ENCODE measurements at regions not wholly inside any gene's neighbourhood (a gene's known extent, or its start where the extent isn't known, plus 50 kb on each side); places are given as distances from the start of the nearest gene placed in this dataset.

DNA sequence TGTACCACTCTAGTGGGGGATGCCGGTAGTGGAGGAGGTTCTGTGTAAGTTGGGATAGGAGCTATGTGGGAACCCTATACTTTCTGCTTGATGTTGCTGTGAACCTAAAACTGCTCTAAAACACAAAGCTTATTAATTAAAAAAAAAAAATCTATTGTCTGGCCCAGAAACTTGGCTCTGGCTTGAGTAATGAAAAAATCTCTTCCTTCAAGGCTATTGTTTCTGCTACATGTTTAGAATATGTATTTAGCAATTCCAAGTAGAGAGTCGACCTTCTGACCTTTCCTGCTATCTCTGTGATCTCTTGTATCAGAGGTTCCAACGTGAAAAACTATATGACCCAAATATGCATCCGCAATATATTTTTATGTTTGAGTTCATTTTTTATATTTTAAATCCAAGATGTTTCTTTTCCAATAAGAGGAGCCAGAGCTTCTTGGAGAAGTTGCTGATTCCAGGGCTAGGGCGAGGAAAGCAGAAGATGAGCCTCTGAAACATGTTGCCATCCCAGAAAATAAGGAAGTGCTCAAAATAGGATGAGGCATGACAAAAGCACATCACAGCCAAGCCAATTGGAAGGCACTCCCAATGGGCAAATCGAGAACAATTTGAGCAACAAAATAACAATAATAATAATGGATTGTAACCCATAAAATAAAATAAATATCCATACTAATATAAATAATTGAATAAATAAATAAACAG, 184.6 kb upstream of the TMEM260 start:
- Mint-ChIP-seq H3K27me3 (ENCODE audit: insufficient read depth) (peaks cover 3% of the 10 kb centered on the region), H3K36me3 (ENCODE audit: low read depth) (no peaks in the 10 kb centered on the region), H3K4me1 (ENCODE audit: low read depth) (no peaks in the 10 kb centered on the region), H3K9me3 (peaks cover 3% of the 10 kb centered on the region), H3K4me3 (no peak overlapping the region), H3K27ac (no peak overlapping the region)
- DNase-seq (ENCODE audit: low spot score), result no peak
- intact Hi-C loops (cut with micrococcal nuclease), result no loop called here

DNA sequence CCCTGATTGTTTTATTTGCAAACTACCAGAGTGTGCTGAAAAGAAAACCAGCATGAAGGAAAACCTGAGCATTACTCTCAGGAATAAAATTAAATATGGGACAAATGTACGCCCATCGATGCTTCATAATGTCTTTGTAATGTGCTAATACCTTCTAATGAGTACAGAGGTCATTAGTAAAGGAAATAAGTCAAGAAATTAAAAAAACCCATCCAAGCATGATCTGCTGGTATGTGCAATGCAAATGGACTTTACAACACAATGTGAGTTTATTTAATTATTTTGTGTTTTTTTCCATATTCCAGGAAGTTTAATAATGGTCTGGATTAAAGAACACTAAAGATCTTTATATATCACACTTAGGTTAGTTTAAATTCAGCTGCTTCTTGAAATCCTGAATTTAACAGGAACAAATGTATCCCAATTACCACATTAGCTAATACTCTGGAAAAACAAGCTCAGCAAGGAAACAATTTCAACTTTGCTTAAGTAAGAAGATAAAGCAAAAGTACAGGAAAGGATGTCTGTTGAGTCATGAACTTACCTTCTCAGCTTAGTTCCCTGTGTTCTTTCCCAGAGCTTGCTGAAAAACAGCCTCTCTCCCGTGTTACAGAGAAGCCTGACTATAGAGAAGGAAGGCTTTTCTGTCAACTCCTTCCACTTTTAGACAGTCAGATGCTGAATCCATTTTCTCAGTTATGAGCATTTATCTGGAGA, 179.3 kb upstream of the TMEM260 start:
- DNase-seq (ENCODE audit: low spot score), result no peak
- no peak overlapping the region for H3K27ac Mint-ChIP-seq
- intact Hi-C loops (cut with micrococcal nuclease), result no loop called here
- no peak overlapping the region for H3K4me3 Mint-ChIP-seq
- no peaks in the 10 kb centered on the region for H3K4me1 Mint-ChIP-seq (ENCODE audit: low read depth)
- no peaks in the 10 kb centered on the region for H3K36me3 Mint-ChIP-seq (ENCODE audit: low read depth)
- H3K9me3 Mint-ChIP-seq, result peaks cover 5% of the 10 kb centered on the region
- H3K27me3 Mint-ChIP-seq (ENCODE audit: insufficient read depth), result peaks cover 9% of the 10 kb centered on the region

DNA sequence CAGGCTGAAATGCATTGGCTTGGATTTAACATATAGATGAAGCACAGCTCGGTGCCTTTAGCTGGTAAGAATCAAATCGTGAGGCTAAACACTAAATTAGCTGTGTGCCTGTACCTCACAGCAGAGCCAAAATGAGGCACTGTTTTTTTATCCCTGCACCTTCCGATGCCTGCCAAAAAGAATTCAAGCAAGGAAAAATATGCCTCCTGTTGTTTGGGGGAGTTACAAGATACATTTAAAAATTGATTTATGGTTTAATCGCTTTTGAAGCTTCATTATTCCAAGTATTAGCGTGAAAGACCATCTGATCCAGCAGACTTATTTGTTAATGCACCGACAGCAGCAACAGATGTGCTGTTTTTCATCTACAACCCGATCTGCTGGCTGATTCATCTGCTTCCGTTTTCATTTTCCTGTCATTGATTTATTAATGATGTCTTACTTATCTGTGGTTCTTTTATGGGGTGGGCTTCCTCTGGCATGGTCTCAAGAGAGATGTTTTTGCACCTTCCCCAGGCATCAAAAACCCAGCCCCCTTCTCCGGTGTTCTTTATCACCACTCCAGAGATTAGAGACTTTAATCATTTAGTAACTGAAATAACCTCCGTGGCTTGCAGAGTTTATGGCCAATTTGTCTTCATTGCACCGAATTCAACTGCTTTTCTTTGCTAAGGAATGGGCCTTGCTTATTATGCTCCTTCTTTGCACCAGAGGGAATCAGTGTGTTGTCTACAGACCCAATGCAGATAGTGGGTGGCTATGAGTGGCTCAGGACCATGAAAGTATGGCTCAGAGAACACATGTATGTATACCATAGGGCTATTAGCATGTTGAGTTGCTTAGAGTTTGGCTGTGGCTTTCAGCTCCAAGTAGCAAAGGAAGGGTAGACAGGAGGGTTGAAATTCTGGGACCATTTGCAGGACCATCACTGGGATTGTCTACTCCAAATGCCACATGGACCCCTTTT, 166.8 kb upstream of the TMEM260 start:
- Mint-ChIP-seq H3K27ac (no peak overlapping the region), H3K36me3 (ENCODE audit: low read depth) (no peaks in the 10 kb centered on the region), H3K9me3 (no peaks in the 10 kb centered on the region), H3K4me1 (ENCODE audit: low read depth) (peaks cover 7% of the 10 kb centered on the region), H3K27me3 (ENCODE audit: insufficient read depth) (peaks cover 14% of the 10 kb centered on the region), H3K4me3 (no peak overlapping the region)
- DNase-seq (ENCODE audit: low spot score), result no peak
- intact Hi-C loops (cut with micrococcal nuclease), result no loop called here

DNA sequence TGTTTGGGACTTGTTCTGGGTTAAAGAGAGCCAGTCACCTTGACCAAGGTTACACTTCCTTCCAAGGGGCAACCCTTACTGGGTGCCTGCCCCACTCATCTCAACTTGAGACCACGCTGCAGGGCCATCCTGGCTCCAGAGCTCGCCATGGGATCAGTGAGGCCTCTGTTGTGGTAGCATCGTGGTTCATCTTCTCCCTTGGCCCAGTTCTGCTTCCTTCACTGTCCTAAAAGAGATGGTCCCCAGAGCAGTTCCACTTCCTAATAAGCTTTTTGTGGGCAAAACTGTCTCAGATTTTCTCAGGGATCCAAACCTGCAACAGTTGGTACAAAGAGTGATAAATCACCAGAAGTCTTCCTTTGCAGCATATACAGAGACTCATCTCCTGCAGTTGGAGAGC, 165.9 kb upstream of the TMEM260 start:
- peaks cover 13% of the 10 kb centered on the region for H3K27me3 Mint-ChIP-seq (ENCODE audit: insufficient read depth)
- intact Hi-C loops (cut with micrococcal nuclease), result no loop called here
- H3K9me3 Mint-ChIP-seq, result no peaks in the 10 kb centered on the region
- no peak overlapping the region for H3K27ac Mint-ChIP-seq
- H3K4me3 Mint-ChIP-seq, result no peak overlapping the region
- no peak for DNase-seq (ENCODE audit: low spot score)
- H3K4me1 Mint-ChIP-seq (ENCODE audit: low read depth), result peaks cover 7% of the 10 kb centered on the region
- H3K36me3 Mint-ChIP-seq (ENCODE audit: low read depth), result no peaks in the 10 kb centered on the region

DNA sequence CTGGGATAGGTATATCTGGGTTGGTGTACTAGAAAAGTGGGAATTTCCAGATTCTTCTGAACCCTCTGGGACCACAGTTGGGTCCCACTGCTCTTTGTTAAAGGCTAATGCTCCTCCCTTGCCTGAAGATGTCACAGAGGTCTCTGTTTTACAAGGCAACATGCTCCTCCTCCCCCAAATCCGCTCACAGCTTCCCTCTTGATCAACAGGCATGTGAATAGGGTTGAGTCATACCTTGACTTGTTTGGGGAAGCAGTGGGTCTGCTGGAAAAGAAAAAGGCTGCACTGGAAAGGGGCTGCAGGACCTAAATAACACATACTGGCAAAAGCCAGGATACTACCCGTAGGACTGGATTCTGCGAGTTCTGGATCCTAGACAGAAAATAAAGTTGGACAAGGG, 165.4 kb upstream of the TMEM260 start:
- H3K4me3 Mint-ChIP-seq, result no peak overlapping the region
- peaks cover 7% of the 10 kb centered on the region for H3K4me1 Mint-ChIP-seq (ENCODE audit: low read depth)
- no peaks in the 10 kb centered on the region for H3K9me3 Mint-ChIP-seq
- no peak for DNase-seq (ENCODE audit: low spot score)
- no peak overlapping the region for H3K27ac Mint-ChIP-seq
- intact Hi-C loops (cut with micrococcal nuclease), result no loop called here
- peaks cover 15% of the 10 kb centered on the region for H3K27me3 Mint-ChIP-seq (ENCODE audit: insufficient read depth)
- H3K36me3 Mint-ChIP-seq (ENCODE audit: low read depth), result no peaks in the 10 kb centered on the region

DNA sequence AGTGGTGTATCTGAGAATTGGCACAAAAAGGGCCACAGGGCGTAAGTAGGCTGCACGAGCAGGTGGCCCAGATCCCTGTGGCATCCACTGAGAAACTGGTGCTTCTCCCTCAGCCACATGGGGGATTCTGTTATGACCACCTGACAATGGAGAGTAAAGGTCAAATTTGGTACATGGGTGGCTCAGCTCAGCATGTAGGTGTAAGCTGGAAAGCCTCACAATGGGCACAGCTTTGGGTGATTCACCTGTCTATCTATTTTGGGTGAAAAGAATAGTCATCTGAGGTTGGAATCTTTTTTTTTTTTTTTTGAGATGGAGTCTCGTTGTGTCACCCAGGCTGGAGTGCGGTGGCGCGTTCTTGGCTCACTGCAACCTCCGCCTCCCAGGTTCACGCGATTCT, 163.4 kb upstream of the TMEM260 start:
- H3K4me3 Mint-ChIP-seq, result no peak overlapping the region
- peaks cover 16% of the 10 kb centered on the region for H3K27me3 Mint-ChIP-seq (ENCODE audit: insufficient read depth)
- intact Hi-C loops (cut with micrococcal nuclease), result no loop called here
- H3K36me3 Mint-ChIP-seq (ENCODE audit: low read depth), result no peaks in the 10 kb centered on the region
- H3K9me3 Mint-ChIP-seq, result no peaks in the 10 kb centered on the region
- no peak for DNase-seq (ENCODE audit: low spot score)
- peaks cover 7% of the 10 kb centered on the region for H3K4me1 Mint-ChIP-seq (ENCODE audit: low read depth)
- no peak overlapping the region for H3K27ac Mint-ChIP-seq

DNA sequence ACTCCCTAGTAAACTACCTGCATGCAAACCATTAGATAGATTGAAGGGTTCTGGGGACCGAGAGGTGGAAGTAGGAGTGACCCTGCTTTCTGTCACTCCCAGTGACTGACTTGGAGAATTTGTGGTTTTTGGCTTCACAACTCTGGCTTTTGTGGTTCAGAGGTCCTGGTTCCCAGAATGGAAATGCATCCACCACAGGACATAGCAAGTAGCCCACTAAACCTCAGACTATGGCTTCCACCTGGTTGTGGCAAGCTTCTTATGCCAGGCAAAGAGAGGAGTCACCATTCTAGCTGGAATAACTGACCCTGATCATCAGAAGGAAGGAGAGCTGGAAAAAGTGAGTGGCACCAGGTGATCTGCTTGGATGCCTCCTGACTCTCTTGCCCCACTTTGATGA, 162.4 kb upstream of the TMEM260 start:
- Mint-ChIP-seq H3K4me3 (no peak overlapping the region), H3K4me1 (ENCODE audit: low read depth) (peaks cover 7% of the 10 kb centered on the region), H3K9me3 (no peaks in the 10 kb centered on the region), H3K27ac (no peak overlapping the region), H3K27me3 (ENCODE audit: insufficient read depth) (peaks cover 13% of the 10 kb centered on the region), H3K36me3 (ENCODE audit: low read depth) (no peaks in the 10 kb centered on the region)
- DNase-seq (ENCODE audit: low spot score), result no peak
- intact Hi-C loops (cut with micrococcal nuclease), result no loop called here

DNA sequence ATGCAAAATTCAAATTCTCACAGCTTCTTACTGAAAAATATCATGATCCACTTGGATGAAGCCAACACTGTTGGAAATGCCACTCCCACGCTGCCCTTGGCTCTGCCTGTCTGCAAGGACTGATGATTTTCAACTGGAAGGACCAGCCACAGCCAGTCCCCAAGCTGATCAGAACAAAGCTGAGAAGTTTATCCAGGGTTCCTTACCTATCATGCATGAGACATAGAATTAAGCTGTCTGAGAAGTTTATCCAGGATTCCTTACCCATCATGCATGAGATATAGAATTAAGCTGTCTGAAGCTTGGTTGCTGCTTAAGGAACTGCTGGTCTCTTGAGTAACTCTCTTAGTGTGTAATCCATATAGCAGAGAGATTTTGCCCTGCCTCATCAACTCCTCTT, 159.8 kb upstream of the TMEM260 start:
- H3K27me3 Mint-ChIP-seq (ENCODE audit: insufficient read depth), result peaks cover 12% of the 10 kb centered on the region
- H3K4me3 Mint-ChIP-seq, result no peak overlapping the region
- H3K36me3 Mint-ChIP-seq (ENCODE audit: low read depth), result no peaks in the 10 kb centered on the region
- H3K9me3 Mint-ChIP-seq, result no peaks in the 10 kb centered on the region
- no peak for DNase-seq (ENCODE audit: low spot score)
- H3K4me1 Mint-ChIP-seq (ENCODE audit: low read depth), result no peaks in the 10 kb centered on the region
- intact Hi-C loops (cut with micrococcal nuclease), result no loop called here
- no peak overlapping the region for H3K27ac Mint-ChIP-seq

DNA sequence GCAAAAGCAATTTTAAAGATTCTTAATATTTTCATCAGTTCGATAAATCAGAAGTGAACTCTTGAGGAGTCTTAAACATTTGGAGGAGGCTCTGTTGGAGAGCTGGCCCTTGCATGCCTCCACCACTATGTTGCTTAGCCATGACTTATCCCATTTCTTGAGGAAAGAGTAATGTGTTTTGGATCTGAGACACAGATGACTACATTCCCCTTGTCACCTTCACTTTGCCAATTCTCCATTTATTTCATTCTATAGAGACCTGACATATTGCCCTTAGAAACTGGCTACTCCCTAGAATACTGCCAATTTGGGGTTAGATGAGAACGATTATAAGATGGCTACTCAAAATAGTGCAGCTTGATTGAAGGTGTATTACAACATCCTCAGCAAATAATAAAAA, 157.4 kb upstream of the TMEM260 start:
- H3K4me1 Mint-ChIP-seq (ENCODE audit: low read depth), result no peaks in the 10 kb centered on the region
- no peak overlapping the region for H3K27ac Mint-ChIP-seq
- DNase-seq (ENCODE audit: low spot score), result no peak
- H3K36me3 Mint-ChIP-seq (ENCODE audit: low read depth), result no peaks in the 10 kb centered on the region
- no peaks in the 10 kb centered on the region for H3K9me3 Mint-ChIP-seq
- intact Hi-C loops (cut with micrococcal nuclease), result loop anchor here (1.0 to 2.0 kb wide), 3 partner anchors 557 to 715 kb away; no protein-coding TSS in a partner anchor
- peaks cover 15% of the 10 kb centered on the region for H3K27me3 Mint-ChIP-seq (ENCODE audit: insufficient read depth)
- no peak overlapping the region for H3K4me3 Mint-ChIP-seq

DNA sequence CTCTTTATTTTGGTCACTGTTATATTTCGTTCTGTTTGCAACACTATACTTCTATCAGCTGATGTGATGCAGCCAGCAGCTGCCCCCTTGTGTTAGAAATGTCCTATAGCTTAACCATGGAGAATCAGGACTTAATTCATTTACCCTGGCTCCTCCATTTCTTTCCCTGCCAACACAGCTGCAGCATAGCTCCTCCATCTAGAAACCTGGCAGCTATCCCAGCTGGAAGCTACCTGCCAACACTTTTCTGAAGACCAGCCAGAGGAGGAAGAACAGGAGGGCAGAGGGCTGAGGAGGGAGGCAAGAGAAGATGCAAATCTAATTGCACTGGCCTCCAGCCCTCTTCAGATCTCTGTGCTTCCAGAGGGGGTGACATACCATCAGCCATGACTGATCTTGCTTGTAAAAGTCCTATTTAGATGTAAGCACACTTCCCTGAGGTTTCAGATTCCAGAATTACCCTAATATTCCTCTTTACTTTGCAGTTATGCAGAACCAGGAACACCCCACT, 156.8 kb upstream of the TMEM260 start:
- H3K36me3 Mint-ChIP-seq (ENCODE audit: low read depth), result no peaks in the 10 kb centered on the region
- intact Hi-C loops (cut with micrococcal nuclease), result loop anchor here (1.0 to 2.0 kb wide), 3 partner anchors 558 to 715 kb away; no protein-coding TSS in a partner anchor
- no peaks in the 10 kb centered on the region for H3K9me3 Mint-ChIP-seq
- no peak overlapping the region for H3K27ac Mint-ChIP-seq
- peaks cover 13% of the 10 kb centered on the region for H3K27me3 Mint-ChIP-seq (ENCODE audit: insufficient read depth)
- H3K4me1 Mint-ChIP-seq (ENCODE audit: low read depth), result no peaks in the 10 kb centered on the region
- no peak overlapping the region for H3K4me3 Mint-ChIP-seq
- no peak for DNase-seq (ENCODE audit: low spot score)

DNA sequence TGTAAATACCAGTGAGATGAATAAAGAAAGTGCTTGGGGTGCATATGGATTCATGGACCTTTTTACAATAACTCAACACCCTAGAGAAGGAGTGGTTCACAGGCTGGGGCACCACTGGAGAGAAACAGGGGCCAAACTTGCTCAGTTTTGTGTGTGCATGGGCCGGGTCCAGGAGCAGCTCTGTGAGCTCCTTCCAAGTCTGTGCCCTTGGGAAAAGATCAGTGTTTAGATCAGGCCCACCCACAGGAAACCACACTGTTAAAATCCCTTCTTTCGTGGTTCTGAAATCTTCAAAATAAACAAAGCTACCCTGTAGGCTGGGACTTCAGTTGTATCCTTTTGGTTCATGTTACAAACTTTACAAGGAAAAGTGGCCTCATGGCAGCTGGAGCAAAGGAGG, 156.1 kb upstream of the TMEM260 start:
- H3K4me1 Mint-ChIP-seq (ENCODE audit: low read depth), result no peaks in the 10 kb centered on the region
- H3K27me3 Mint-ChIP-seq (ENCODE audit: insufficient read depth), result peaks cover 11% of the 10 kb centered on the region
- no peak overlapping the region for H3K27ac Mint-ChIP-seq
- DNase-seq (ENCODE audit: low spot score), result no peak
- no peak overlapping the region for H3K4me3 Mint-ChIP-seq
- H3K36me3 Mint-ChIP-seq (ENCODE audit: low read depth), result no peaks in the 10 kb centered on the region
- intact Hi-C loops (cut with micrococcal nuclease), result loop anchor here (2.0 kb wide), 1 partner anchor 559 kb away; no protein-coding TSS in a partner anchor
- H3K9me3 Mint-ChIP-seq, result no peaks in the 10 kb centered on the region

DNA sequence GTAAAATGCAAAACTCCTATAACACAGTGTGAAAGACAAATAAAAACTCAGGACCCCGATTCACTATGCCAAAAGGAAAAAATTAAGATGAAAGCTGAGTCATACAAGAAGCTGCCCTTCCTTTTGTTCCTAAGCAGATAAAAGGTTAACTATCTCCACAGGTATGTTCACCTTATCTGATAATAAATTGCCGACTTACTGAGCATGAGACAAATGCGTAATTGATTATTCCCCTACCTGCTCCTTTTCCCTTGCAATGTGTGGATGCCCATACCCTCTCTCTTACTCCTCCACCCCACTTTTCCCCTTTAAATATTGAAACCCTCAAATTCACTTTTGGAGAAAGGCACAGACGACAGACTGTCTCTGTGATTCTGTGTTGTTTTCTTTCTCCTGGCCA, 148.6 kb upstream of the TMEM260 start:
- H3K27ac Mint-ChIP-seq, result no peak overlapping the region
- no peak overlapping the region for H3K4me3 Mint-ChIP-seq
- peaks cover 7% of the 10 kb centered on the region for H3K27me3 Mint-ChIP-seq (ENCODE audit: insufficient read depth)
- H3K4me1 Mint-ChIP-seq (ENCODE audit: low read depth), result no peaks in the 10 kb centered on the region
- no peaks in the 10 kb centered on the region for H3K36me3 Mint-ChIP-seq (ENCODE audit: low read depth)
- H3K9me3 Mint-ChIP-seq, result no peaks in the 10 kb centered on the region
- DNase-seq (ENCODE audit: low spot score), result no peak
- intact Hi-C loops (cut with micrococcal nuclease), result no loop called here

All from activated T-helper 1 cell treated with anti-CD3 and anti-CD28 coated beads, Interleukin-12 subunit alpha, Interleukin-12 subunit beta, Interleukin-2, Interleukin-4 antibody, amounts not matched to agents 30 ng/mL and 10 ng/mL and 1 ng/mL, durations not matched to agents 14 hours and 24 hours and 36 hours (primary cell).